HG03521 (cell line): ENCODE measurements at regions not wholly inside any gene's neighbourhood (a gene's known extent, or its start where the extent isn't known, plus 50 kb on each side); places are given as distances from the start of the nearest gene placed in this dataset.

Experiments used
- ATAC-seq: cut with Tn5 transposase; IDR thresholded peaks from one replicate; pipeline ENCODE4 v1.9.1; 2021; ENCODE audit warnings: mild to moderate bottlenecking, moderate library complexity; ENCODE audit not compliant: unreplicated experiment

GRCh38 chr10:90650858-90651257, 207.0 kb downstream of the HTR7 start:
- no peak for ATAC-seq

DNA sequence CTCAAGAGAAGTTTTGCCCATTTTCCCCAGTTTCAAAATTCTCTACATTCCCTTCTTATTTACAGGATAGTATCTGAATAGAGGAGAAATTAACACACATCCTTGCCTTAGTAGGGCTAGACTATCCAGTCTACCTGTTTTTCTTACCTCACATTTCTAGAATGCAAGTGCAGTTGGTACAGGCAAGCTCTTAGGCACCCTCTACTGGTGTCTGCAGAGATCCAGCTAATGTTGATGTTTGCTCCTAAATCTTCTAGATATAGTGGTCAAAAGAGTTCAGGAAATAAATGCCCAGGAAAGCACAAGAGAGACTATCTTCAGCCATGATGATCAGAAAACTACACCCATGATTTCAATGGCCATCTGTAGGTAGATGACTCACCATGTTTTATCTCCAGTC, 205.3 kb downstream of the HTR7 start:
- no peak for ATAC-seq

- ATAC-seq = no peak
These were observed 199.0 kb downstream of the HTR7 start for GRCh38 chr10:90658791-90659190.

DNA sequence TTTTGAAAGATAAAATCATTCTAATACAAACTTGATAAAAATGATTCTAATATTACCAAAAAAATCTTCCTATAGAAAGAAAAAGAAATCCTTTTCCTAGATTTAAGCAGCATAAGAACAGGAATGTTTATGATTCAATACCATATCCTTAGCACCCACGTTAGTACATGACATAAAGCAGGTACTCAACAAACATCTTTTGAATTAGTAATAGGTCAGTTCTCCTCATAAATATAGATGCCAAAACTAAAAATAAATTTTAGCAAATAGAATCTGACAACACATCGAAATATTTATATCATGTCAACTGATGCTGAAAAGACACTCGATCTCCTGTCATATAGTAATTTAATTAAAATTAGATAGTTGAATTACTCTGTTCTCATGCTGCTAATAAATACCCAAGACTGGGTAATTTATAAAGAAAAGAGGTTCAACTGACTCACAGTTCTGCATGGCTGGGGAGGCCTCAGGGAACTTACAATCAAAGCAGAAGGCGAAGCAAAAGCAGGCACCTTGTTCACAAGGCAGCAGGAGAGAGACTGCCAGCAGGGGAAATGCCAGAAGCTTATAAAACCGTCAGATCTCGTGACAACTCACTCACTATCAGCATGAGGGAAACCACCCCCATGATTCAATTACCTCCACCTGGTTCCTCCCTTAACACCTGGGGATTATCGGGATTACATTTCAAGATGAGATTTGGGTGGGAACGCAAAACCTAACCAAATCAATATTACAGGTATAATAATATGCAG, 191.8 kb downstream of the HTR7 start:
- no peak for ATAC-seq

DNA sequence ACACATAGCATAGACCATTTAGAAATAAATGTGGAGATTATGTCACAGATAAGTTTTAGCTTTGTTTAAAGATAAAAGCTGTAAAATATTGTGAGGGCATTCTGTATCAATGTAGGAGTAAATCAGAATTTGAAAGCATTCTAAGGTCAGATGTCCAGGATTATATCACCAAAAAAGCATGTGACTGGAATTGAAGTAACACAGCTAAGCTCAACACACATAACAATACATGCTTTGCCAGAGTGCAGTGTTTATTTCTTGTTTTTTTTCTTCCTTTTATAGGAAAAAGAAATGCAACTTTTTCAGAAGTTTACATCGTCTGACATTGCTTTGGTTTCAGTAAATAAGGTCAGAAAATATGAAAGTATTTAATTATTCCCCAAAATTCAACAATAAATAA, 183.4 kb downstream of the HTR7 start:
- no peak for ATAC-seq

GRCh38 chr10:90674928-90675327, 182.9 kb downstream of the HTR7 start:
- no peak for ATAC-seq

DNA sequence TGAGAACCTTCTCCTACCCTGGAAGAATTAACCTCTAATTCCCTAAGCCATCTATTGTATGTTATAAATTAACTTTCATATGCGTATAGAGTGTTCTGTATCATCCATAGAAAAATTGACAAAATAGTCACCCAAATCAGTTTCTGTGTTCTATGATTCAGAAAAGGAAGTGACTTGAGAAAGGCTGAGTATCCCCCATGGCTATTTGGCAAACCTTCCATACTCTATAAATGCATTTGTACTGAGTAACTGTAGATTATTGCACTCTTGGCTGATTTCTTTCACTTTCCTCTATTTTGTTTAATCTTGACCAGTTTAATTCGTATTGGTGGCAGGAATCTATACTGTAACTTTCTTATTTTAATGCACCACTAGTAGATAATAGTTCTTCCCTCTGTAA, 182.2 kb downstream of the HTR7 start:
- ATAC-seq = no peak
